GM18511 (cell line): ENCODE measurements at regions not wholly inside any gene's neighbourhood (a gene's known extent, or its start where the extent isn't known, plus 50 kb on each side); places are given as distances from the start of the nearest gene placed in this dataset.

Experiments
- ATAC-seq: cut with Tn5 transposase; IDR thresholded peaks from one replicate; pipeline ENCODE4 v1.9.1; 2021; ENCODE audit warnings: mild to moderate bottlenecking, moderate library complexity; ENCODE audit not compliant: unreplicated experiment

DNA sequence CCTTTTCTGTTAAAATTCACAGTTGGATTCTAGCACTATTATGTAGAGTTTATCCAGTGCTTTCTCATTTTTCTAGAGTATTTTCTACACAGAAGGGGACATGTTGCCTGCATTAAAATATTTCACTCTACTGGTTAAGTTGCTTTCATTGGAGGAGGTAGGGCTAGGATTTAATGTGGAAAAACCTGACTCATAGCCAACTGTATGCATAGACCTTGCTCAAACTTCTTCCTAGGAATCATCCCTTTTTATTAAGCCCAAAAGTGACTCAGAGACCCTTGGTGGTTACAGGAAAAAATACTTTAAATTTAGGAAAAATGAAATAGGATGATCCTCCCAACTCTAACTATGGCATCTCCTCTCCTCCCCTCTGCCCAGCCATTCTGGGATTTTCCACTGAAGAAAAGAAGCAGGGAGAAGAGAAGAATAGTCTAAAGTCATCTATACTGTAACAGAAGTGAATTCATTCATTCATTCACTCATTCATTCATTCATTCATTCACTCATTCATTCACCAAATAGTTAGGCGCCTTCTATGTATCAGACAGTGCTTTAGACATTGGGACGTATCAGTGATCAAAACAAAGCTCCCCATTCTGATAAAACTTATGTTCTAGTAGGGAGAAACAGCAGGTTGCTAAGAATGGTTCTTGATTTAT is 109.0 kb upstream of the HTR2A start:
- no peak for ATAC-seq

- ATAC-seq = no peak
Observed at GRCh38 chr13:47004540-47004939, 107.7 kb upstream of the HTR2A start.

- ATAC-seq = no peak
Observed at GRCh38 chr13:47004027-47004426, 107.2 kb upstream of the HTR2A start.

- ATAC-seq = no peak
Observed at GRCh38 chr13:47000165-47000564, 103.3 kb upstream of the HTR2A start.

DNA sequence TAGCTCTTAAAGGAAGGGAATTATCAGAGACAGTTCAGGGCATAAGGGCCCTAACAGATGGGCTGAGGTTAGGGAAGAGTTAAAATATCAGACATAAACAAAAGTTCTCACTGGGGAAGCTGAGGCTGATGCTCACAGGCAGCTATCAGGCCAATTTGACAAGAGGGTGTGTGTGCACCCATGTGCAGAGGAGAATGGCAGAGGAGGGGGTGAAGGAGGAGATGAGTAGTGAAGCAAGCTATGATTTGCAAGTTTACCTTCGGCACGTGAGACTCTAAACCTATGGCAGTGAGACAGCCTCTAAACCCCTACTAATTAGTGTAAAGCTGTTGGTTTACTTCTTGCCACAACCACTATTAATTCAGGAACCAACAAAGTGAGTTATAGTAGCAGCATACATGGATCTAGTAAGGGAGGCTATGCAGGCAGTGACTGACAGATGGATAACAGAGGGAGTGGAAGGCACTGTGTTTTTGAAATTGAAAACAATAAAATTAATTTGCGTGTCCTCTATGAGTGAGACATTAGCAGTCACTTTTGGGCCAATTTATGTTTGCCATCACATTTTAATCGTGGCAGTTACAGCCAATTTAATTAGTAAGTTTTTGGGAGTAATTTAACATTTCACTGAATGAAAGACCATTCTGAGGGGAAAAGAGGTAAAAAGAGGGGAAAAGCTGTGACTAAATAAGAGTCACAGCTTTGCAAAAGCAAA is 99.6 kb upstream of the HTR2A start:
- ATAC-seq = peak; percentile 49

DNA sequence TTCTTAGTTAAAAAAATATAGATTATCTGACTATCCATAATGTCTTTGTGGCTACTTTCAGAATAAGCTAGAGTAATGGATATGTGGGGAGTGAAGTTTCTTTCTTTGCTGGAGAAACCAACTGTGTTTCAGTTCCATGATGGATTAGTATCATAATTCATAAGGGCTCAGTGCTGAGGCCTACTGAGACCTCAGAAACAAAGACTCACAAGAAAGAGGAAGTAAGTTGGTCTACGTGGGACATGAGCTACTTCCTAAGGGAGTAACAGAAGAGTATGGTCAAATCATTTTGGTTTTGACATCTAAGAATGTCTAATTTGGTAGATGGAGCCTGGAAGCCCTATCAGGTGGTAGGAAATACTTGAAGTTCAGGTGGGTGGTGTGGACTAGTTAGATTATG is 99.0 kb upstream of the HTR2A start:
- ATAC-seq = peak; percentile 95

DNA sequence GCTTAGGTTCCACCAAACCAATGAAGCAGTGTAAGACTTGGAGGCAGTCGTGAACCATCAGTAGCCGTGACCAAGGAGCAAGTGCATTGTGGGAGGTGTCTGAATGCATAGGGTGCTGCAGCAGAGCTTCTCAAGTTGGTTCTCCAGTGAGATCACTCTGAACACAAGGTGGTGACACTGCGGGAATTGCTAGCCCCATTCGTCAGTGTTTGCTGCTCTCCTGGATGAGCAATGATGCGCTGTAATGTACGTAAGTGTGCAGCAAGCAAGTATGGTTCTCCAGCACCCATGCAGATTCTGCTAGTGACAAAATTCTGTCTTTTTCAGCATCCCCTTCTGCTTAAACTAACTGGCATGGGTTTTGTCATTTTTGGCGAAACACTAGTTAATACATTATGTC is 97.6 kb upstream of the HTR2A start:
- ATAC-seq = no peak

- no peak for ATAC-seq
Observed at GRCh38 chr13:46992383-46992952, 95.6 kb upstream of the HTR2A start.

GRCh38 chr13:46983881-46984280 is 87.0 kb upstream of the HTR2A start:
- ATAC-seq = peak; percentile 81

DNA sequence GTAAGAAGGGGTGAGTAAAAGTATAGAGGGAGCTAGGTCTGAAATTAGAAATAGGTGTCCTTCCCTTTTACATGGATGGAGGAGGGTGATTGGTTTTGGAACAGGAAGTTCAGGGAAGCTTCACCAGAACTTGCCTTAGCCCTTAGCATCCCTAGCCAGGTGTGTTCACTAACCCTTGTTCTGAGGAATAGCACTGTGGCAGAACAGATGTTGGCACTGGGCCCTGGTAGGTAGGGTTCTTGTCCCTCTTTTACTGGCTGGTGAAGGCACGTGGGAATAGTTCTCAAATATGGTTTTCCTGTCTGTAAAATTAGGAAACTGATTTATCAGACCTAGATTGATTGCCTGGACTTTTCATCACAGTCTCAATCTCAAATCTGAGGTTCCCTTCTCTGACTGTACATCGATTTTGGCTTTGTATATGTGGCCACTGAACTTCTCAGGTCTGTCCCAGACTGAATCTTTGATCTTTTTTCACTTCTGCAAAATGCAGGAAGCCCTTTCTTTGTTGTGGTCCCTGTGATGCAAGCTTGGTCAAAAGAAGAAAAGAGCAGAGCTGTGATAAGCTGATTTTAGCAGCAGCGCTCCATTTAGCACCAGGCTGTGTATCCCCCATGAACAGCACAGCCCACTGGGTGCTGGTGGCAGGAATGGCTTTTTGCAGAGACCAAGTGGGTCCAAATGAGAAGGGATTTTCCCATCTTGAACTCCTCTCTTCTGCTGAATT is 86.2 kb upstream of the HTR2A start:
- ATAC-seq = peak; percentile 94

DNA sequence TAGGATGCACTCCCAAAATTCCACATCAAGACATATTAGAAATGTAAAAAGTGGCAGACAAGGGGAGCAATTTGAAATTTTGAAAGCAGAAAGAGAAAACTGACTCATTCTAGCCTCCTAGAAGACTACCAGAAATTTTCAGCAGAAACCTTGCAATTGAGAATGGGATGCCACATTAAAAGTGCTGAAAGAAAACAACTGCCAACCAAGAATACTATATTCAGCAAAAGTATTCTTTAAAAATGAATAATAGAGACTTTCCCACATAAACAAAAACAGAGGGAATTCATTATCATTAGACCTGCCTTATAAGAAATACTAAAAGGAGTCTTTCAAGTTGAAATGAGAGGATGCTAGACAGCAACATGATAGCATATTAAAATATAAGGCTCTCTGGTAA is 78.3 kb upstream of the HTR2A start:
- no peak for ATAC-seq

DNA sequence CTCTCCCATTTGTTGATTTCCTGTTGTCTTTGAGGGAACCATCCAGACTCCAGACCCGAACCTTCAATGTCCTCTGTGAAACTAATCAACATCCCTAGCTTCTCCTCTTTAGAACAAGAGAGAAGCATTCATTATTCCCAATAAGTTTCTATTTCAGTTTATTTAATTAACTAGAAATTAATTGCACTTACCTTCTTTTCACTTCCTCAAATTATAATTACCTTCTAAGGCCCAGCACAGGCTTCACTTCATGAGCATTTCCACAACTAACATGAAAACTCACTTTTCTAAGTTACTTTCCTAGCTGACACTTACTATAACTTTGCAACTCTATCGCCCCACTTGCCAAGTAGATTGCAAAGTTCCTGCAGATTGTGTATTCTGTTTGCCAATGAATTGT is 71.6 kb upstream of the HTR2A start:
- ATAC-seq = no peak

DNA sequence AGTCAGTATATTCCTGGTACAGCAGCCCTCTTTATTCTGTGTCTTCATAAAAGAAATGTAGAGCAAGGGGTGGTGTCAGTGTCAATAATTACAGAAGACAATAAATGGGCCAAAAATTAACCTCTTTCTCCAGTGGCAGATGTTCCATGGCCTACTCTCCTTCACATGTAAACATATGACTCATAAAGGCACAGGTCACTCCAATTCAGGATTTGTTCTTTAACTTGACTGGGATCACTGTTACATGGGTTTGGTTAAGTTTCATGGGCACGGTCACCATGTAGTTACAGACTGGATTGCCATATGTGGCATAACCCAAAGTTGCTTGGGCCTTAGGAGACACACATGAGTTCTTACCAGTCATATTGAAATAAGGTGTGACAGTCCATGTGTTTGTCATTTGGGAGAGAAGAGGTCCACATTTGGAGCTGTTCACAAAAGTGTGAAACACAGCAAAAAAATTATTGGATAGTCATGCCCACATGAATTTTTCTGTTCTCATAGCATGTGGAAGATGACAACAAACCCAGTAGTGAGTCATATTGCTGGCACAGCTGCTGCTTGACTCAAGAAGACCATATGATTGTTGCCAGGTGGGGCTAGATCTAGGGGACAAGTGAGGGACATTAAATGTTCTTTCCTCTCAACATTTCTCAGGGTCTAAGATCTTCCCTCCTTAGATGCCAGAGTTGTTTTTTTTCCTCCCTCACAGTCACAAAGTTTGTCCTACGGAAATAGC is 68.1 kb upstream of the HTR2A start:
- no peak for ATAC-seq

DNA sequence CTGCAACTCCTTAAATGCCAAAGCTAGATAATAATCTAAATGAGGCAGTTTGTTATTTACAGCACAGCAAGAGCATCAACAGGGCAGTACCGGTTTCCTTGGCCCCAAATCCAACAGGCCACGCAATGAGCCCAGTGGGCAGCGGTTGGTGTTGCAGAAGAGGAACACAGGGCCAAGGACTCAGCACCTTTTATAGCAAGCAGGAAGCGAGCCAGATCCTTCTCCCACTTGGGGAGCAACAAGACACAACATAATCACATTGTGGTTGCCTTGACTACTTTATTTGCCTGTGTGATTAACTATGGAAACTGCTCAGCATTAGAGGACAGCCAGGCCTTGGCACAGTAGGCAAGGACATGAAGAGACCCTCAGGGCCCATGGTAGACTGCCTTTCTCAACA is 67.1 kb upstream of the HTR2A start:
- ATAC-seq = no peak

DNA sequence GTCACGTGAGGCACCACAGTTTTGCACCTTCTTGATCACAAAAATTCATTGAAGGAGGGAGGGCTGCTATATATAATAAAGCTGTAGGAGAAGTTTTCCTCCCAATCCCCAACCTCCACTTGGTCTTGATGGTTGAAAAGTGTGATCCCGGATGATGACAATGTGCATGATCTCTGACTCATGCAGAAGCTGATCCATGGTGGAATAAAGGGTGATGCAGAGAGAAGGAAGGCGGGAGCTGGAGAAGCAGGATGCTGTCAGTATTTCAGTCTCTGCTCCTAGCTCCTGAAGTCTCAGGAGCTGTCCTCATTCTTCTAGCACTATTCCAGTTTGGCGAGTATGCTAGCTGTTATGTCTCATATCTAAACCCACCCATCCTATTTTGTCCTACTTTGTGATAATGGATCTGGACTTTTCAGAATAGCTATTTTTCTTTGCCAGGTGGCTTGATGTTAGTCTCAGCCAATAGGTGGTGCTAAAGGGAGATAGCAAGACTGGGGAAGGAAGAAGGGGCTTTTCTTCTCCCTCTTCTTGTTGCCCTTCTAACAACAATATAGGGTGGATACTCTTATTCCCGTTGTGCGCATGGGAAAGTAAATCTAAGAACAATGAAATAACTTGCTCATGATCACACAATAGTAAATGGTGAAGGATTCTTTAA is 65.6 kb upstream of the HTR2A start:
- no peak for ATAC-seq

DNA sequence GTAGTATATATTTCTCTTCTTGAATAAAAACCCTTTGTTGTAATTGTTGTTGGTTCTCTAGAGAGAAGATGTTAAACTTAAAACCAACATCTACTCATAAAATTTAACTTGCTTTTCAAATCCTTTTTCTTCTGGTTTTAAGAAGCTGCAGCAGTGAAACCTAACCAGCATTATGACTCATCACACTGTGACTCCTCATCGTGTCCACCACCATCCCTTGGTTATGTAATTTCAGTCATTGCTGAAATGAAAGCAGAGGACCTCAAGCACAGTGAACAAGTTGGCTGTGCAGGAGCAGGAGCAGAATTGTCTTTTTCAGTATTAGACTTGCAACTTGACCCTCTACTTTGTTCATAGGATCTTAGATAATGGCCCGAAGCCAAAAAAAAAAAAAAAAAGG is 64.9 kb upstream of the HTR2A start:
- peak; percentile 100 for ATAC-seq

DNA sequence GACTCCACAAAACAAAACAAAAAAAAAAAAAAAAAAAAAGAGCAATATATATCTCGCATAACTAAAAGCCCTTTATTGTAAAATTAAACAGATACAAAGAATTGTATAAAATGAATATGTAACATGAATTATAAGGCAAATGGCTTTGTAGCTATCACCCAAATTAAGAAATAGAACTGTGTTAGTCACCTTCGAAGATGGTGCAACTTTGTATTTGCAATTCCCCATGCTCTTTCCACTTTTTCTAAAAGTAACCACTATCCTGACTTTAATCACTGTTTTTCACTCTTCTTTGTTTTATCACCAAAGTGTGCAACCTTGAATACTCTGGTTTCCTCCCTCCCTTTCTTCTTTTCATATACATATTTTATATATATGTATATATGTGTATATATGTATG is 57.1 kb upstream of the HTR2A start:
- no peak for ATAC-seq

DNA sequence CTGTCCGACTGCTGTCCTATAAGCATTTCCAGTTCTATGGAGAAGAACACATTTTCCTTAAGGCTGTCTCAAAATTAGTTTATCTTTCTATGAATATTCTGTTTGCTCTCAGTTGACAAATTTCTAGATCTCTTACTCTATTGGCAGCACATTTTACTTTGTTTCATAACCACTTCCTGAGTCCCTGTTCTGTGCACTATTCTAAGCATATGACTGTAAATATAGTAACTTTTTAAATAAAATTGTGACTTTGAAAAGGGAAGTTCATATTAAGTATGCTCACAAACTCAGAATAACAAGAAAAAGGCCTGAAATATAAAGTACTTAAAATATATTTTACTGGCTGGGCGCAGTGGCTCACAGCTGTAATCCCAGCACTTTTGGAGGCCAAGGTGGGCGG is 56.5 kb upstream of the HTR2A start:
- peak; percentile 64 for ATAC-seq

DNA sequence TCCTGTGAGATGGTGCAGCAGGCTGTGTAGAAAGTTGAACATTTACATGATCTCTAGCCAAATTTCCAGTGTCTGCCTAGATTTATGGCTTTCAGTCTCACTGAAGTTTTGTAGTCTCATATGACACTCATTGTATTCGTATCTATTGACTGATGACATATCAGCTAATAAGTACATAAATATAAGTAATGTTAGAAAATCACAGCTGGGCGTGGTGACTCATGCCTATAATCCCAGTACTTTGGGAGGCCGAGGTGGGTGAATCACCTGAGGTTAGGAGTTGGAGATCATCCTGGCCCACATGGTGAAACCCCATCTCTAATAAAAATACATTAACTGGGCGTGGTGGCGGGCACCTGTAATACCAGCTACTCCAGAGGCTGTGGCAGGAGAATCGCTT is 54.7 kb upstream of the HTR2A start:
- no peak for ATAC-seq

DNA sequence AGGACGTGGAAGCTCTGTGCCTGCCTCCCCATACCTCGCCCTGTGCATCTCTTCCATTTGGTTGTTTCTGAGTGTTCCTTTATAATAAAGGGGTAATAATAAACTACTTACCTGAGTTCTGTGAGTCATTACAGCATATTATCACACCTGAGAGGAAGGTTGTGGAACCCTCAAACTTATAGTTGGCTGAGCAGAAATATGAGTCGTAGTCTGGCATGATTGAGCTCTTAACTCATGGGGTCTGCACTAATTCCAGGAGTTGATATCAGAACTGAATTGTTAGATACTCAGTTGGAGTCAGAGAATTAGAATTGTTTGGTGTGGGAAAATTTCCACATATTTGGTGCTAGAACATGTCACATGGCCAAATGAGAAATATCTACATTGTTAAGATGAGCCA is 52.4 kb upstream of the HTR2A start:
- no peak for ATAC-seq

GRCh38 chr13:46948338-46948737 is 51.5 kb upstream of the HTR2A start:
- no peak for ATAC-seq
